ENCODE measurements at regions not wholly inside any gene's neighbourhood (a gene's known extent, or its start where the extent isn't known, plus 50 kb on each side); places are given as distances from the start of the nearest gene placed in this dataset.

GRCh38 chr3:144590854-144591253 lies 619.2 kb downstream of the DIPK2A start:
- TF ChIP-seq POLR2AphosphoS5 (IDR thresholded peaks at IDR 0.05) (no peak), POLR2A (IDR thresholded peaks at IDR 0.05) (no peak), CTCF (IDR thresholded peaks at IDR 0.05) (no peak)

All from breast epithelium (tissue), 3 donors.